ENCODE measurements at regions not wholly inside any gene's neighbourhood (a gene's known extent, or its start where the extent isn't known, plus 50 kb on each side); places are given as distances from the start of the nearest gene placed in this dataset.

- no peak for DNase-seq
Measured at GRCh38 chr21:32216293-32216692, 62.6 kb downstream of the MIS18A start.

GRCh38 chr21:32215306-32215685 is 63.6 kb downstream of the MIS18A start:
- DNase-seq = no peak

GRCh38 chr21:32214654-32215305 is 64.1 kb downstream of the MIS18A start:
- no peak for DNase-seq

- DNase-seq = no peak
Measured at GRCh38 chr21:32212116-32212515, 66.7 kb downstream of the MIS18A start.

GRCh38 chr21:32211306-32211705 is 67.5 kb downstream of the MIS18A start:
- DNase-seq = no peak

GRCh38 chr21:32209580-32209979 is 69.3 kb downstream of the MIS18A start:
- DNase-seq = no peak

GRCh38 chr21:32207406-32207716 is 71.5 kb downstream of the MIS18A start:
- no peak for DNase-seq

- no peak for DNase-seq
Measured at GRCh38 chr21:32206631-32207405, 72.0 kb downstream of the MIS18A start.

GRCh38 chr21:32203877-32204480 is 74.9 kb downstream of the MIS18A start:
- DNase-seq = no peak

- no peak for DNase-seq
Measured at GRCh38 chr21:32200029-32200428, 78.8 kb downstream of the MIS18A start.

GRCh38 chr21:32198384-32198783 is 80.5 kb downstream of the MIS18A start:
- no peak for DNase-seq

GRCh38 chr21:32197896-32198295 is 81.0 kb downstream of the MIS18A start:
- DNase-seq = no peak

- DNase-seq = no peak
Measured at GRCh38 chr21:32196001-32196400, 82.8 kb downstream of the MIS18A start.

GRCh38 chr21:32193098-32193465 is 85.8 kb downstream of the MIS18A start:
- no peak for DNase-seq

- no peak for DNase-seq
Measured at GRCh38 chr21:32192291-32193097, 86.4 kb downstream of the MIS18A start.

GRCh38 chr21:32190493-32191144 is 88.2 kb downstream of the MIS18A start:
- DNase-seq = no peak

- DNase-seq = no peak
Measured at GRCh38 chr21:32189688-32190483, 89.0 kb downstream of the MIS18A start.

GRCh38 chr21:32186804-32187203 is 92.0 kb downstream of the MIS18A start:
- no peak for DNase-seq

- no peak for DNase-seq
Measured at GRCh38 chr21:32185726-32186125, 93.1 kb downstream of the MIS18A start.

- no peak for DNase-seq
Measured at GRCh38 chr21:32185103-32185502, 93.7 kb downstream of the MIS18A start.

- no peak for DNase-seq
Measured at GRCh38 chr21:32184485-32184884, 94.4 kb downstream of the MIS18A start.

GRCh38 chr21:32184065-32184464 is 94.8 kb downstream of the MIS18A start:
- DNase-seq = no peak

All from suppressor macrophage (primary cell).